ENCODE measurements at regions not wholly inside any gene's neighbourhood (a gene's known extent, or its start where the extent isn't known, plus 50 kb on each side); places are given as distances from the start of the nearest gene placed in this dataset.
A peak's percentile ranks its signal among the peaks of the same experiment; 100 is the strongest.
"Not testable (repeated sequence)": the region's sequence is repeated elsewhere in the genome, so short reads cannot be mapped to it uniquely, and the experiment has no call there.

- no peak for DNase-seq
Measured at GRCh38 chr9:18036422-18037187, 437.3 kb upstream of the ADAMTSL1 start.

DNA sequence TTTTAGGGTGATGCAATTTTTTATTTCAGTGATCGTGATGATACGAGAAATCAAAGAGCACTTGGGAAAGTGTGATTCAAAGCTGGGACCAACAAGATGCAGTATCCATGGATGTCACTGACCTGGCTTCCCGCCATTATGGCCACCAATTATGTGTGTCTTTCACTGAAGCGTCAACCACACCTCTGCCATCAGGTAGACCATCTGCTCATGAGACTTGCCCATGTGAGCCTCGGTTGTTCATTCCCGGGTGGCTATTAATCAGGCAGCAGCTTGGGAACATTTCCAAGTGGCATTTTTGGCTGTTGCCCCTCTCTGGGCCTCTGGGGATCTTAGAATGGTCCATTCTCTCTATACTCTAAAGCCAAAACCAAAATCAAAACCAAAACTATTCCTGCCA is 436.0 kb upstream of the ADAMTSL1 start:
- DNase-seq: no peak

DNA sequence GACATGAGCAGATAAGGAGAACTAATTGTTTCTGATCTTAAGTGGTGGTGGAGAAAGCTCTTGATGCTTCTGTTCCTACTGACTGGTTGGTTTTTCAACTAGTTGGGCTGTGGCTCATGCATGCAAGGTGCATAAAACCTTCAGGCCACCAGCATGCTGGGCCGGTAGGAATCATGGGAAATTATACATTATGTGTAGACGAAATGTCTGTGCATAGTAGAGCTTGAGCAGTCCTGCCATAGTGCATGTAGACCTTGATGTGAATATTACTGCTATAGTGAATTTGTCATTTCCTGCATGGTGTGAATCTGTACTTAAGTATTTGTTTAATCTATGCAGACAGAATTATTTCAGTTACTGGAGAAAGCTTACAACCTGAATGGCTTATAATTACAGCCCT is 433.6 kb upstream of the ADAMTSL1 start:
- peak in 1 of 3 experiments; percentile 9 for DNase-seq

DNA sequence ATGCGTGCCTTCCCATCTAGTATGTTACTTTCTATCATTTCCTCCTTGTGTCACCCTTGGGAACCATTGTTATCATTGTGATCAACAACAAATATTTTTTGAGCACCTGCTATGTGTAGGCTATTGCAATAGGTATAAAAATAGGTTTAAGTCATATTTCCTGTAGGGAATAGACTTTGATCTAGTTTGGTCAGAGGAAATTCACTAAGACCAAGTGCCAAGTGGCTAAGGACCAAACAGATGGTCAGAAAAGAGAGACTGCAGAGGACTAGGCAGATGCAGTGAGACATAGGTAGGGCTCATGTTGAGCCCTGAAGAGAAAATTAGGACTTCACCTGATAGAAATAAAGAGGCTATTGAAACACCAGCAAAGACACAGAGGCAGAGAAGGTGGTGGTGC is 430.0 kb upstream of the ADAMTSL1 start:
- no peak for DNase-seq

DNA sequence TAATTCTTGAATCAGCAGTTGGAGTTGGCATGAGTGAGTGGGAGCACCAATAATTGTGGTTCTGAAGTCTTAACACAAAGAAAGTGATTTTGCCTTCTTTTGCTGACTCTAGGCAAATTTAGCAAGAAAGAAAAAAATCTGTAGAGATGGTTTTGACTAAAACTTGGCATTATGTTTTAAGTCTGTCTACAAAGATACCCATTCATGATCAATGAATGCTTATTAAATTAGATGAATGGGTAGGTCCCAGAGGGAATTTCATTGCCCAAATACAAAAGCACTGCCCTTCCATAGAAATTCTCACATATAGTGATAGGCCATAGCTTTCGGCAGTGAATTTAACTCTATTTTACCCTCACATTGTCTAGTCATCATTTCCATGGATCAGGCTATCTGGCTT is 428.6 kb upstream of the ADAMTSL1 start:
- DNase-seq: no peak

DNA sequence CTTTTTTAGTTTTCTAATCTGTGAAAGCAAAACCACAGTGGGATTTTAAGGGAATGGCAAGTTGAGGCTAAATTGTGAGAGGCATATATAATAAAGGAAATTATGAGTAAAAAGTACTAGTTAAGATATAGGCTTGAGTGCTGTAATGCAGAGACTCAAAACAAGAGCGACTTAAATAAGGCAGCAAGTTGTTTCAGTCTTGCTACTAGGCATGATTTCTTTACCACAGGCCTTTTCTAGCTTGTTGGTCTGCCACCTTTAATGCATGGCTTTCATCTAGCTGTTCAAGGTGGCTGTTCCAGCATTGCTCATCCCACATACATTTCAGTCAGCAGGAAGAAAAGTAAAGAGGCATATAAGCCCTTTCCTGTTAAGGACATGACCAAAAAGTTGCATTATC is 427.9 kb upstream of the ADAMTSL1 start:
- no peak for DNase-seq

DNA sequence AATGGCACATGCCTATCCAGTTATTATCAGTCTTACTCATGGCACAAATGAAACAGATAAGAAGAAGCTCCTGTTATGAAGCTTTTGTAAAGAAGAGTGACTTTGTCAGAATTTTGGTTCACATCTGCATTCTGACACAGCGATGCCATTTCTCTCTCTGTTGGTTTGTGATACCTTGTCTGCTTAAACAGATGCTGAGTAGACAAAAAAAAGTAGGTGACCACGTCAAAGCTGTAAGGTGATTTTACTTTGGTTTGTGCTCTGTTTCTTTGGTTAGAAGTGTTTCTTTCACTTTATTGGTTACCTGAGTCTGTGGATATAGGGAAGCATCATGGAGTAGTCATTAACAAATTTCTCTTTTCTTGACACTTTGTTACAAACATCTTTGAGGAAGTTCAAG is 422.3 kb upstream of the ADAMTSL1 start:
- DNase-seq: no peak

DNA sequence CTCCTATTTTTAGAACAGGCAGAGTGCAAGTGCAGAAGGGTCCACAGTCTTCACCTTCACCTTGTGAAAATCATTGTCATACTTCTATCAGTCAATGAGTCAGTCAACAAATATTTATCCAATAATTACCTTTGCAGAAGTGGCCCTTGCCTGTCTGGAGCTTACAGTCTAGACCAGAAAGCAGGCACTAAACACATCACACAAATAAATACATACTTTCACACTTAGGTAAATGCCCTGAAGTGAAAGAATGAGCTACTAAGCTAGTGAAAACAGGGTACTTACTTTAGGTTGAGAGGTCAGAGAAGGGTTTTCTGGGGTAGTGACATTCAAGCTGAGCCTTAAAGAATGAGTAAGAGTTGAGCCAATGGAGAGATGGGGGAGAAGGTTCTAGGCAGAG is 421.9 kb upstream of the ADAMTSL1 start:
- no peak for DNase-seq

- DNase-seq: no peak
Measured at GRCh38 chr9:18056269-18056992, 417.5 kb upstream of the ADAMTSL1 start.

GRCh38 chr9:18056993-18057369 is 417.0 kb upstream of the ADAMTSL1 start:
- no peak for DNase-seq

DNA sequence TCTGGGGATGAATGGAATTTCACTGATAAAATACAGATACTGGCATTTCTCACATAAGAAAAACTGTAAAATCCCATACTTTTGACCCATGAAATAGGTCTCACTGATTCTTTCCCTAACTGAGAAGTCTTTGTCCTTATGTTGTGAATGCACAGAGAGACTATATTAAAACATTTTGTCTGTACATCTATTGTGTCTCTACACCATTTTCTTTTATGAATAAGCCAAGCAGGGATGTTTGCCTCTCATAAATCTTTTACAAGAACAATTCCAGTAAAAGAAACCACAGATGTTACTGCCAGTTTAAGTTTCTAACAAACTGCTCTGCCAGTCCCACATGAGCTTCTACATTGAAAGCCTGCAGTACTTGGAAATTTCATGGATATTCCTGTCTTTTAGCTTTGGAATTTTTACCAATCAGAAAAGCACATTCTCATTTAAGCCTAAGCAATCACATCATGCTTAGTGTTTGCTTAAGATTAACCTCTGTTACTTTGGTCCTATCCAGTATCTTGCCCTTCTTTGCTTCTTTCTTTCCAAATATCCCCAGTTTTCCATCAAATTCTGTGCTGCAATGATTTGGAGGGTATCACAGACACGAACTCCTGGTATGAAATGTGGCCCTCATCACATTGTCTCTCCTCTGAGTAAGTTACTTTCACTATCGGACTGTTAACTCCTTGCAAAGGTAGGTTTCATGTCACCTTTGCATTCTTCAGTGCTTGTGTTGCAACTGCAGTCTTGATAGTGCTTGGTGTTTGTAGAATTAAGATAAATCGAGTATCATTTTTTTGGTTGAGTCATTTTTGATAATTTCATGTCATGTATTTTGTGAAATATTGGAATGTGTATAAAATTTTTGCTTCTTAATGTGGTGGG is 415.1 kb upstream of the ADAMTSL1 start:
- DNase-seq: no peak

DNA sequence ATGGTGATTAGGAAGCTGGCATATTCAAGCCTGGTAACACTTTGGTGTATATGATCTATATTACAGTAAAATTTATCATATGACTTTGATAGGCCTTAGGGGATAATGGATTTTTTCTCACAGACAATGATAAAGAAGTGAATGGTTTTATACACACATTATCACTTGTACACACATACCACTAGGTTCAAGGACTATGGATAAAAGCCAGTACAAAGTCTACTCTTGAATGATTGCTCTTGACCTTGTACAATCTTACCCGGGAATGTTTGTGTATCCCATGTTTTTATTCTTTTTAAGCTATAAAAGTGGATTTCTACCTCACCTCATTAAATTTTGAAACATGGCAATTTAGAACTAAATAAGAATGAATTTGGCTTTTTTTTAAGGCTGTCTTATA is 414.5 kb upstream of the ADAMTSL1 start:
- DNase-seq: no peak

DNA sequence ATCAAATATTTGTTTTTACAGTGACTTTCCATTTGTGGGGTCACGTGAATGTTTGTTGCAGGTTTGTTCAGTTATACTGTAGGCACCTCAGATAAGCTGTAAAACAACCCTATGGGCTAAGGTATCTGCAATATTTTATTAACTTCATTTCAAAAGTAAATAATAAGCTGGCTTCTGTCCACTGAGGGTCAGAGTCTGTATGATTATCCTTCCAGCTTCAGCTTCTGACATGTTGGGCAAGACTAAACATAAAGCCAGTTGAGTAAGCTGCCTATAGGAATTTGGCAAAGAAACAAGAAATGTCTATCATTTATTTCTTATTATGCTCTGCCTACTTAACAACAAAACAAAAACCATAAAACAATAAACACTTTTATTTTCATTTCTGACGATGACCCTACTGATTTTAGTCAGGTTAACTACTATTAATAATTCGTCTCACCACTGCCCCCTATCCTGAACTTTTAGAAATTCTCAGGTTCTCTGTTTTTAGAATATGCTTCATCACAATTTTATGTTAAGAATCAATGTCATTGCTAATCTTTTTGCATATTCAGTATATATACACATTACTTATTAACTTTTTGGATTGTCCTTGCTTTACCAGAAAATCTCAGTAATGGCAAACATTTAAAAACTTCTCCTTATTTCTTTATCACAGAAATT is 413.6 kb upstream of the ADAMTSL1 start:
- no peak for DNase-seq

- no peak for DNase-seq
Measured at GRCh38 chr9:18061332-18061731, 412.6 kb upstream of the ADAMTSL1 start.

GRCh38 chr9:18061856-18062255 is 412.1 kb upstream of the ADAMTSL1 start:
- no peak for DNase-seq

- no peak for DNase-seq
Measured at GRCh38 chr9:18063856-18064390, 410.0 kb upstream of the ADAMTSL1 start.

GRCh38 chr9:18066608-18067007 is 407.3 kb upstream of the ADAMTSL1 start:
- not testable (repeated sequence) for DNase-seq

DNA sequence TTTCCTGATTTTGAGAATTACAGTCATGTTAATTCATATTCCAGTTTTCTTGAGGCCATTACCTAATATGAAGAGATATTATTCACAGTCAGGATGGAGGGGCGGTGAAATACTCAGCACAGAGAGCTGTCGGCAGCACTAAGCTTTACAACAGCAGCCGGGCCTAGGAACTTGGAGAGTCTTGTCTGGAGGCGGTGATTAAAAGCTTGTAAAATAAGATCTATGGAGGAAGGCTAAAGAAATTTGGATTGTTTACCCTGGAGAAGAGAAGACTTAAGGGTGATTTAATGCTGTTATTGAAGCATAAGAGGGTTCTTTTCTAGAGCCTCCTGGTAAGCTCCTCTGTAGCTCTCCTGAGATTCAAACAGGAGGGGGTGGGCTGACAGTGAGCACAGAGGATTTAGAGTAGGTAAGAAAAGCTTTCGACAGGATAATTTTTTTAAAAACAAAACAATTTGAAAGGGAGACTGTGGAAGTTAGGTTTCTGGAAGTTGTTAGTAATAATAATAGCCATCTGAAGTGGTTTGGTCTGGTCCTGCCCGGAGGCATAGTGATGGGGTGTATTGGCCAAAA is 406.3 kb upstream of the ADAMTSL1 start:
- peak in 1 of 3 experiments; percentile 5 for DNase-seq

DNA sequence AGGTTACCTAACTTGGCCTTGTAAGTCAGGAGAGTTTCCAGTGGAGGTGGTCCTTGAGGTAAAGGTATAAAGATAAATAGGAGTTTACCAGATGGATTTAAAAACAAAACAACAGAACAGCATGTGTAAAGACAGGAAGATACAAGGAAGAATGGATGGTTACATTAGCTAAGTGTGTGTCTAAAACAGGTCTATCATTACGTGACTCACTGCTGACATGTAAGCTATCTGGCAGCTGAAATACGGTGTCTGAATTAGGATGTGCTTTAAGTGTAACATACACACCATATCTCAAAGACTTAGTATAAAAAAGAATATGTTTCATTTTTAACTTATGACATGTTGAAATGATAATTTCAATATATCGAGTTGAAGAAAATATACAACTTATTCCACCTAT is 405.1 kb upstream of the ADAMTSL1 start:
- DNase-seq: no peak

DNA sequence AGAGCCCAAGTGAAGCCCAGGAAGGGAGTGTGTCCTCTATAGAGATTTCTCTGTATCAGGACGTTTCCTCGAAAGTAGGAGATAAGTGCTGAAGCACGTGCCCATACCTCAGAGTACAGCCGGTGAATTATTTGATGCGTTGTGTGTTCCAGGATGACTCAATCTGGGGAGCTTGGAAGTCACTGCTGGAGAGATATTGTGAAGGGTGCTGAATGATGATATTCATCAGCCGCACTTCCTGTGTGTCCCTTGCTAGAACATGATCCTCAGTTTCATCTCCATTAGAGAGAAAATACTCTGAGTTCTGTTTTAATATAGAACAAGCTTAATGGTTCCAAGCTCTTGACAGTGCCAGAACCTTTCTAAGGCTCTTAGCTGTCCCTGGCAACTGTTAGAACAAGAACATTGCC is 402.3 kb upstream of the ADAMTSL1 start:
- no peak for DNase-seq

GRCh38 chr9:18073002-18073401 is 401.0 kb upstream of the ADAMTSL1 start:
- DNase-seq: no peak

- no peak for DNase-seq
Measured at GRCh38 chr9:18074041-18074440, 399.9 kb upstream of the ADAMTSL1 start.
